ENCODE measurements at regions not wholly inside any gene's neighbourhood (a gene's known extent, or its start where the extent isn't known, plus 50 kb on each side); places are given as distances from the start of the nearest gene placed in this dataset.

GRCh38 chr17:62866471-62866870, 58.4 kb upstream of the MARCHF10 start:
- no peaks in the 10 kb centered on the region for H3K9me1 ChIP-seq (ENCODE audit: control insufficient read depth, insufficient read depth, low read length)
- FAIRE-seq, result no peak
- ATAC-seq, result no peak
- H3K9ac ChIP-seq (ENCODE audit: insufficient read depth in 1 of 2, low read depth in 2 of 2, low read length in 2 of 2), result no peak overlapping the region
- H3K4me1 ChIP-seq (replicated peaks in 1 of 2; ENCODE audit: control insufficient read depth in 2 of 2, insufficient read depth in 2 of 2, low read length in 2 of 2), result no peaks in the 10 kb centered on the region
- H3K9me3 ChIP-seq (replicated peaks; ENCODE audit: control insufficient read depth, insufficient read depth, low read depth, low read length), result no peaks in the 10 kb centered on the region
- H3K27me3 ChIP-seq (ENCODE audit: control insufficient read depth in 2 of 2, insufficient read depth in 2 of 2, low read length in 2 of 2), result peaks cover 19 to 35% of the 10 kb centered on the region in 2 experiments; a peak in 4 of 5 replicates
- ChIA-PET POLR2A (interaction anchor here (1.8 kb wide), 1 partner anchor 10 kb away, joined by 4 read pairs; no protein-coding TSS in a partner anchor), CTCF (ENCODE audit: low intra/inter-chr PET ratio) (no interaction called here)
- 0% methylated on average over 3 of the region's 3 CpGs for WGBS (ENCODE audit: insufficient coverage, low coverage, missing lambda C conversion rate)
- no peak for DNase-seq (ENCODE audit: extremely low read depth in 1 of 4, low spot score in 3 of 4)
- H2AFZ ChIP-seq (ENCODE audit: low read depth, low read length), result no peak overlapping the region
- H4K20me1 ChIP-seq (replicated peaks; ENCODE audit: control insufficient read depth, insufficient read depth, low read length), result no peaks in the 10 kb centered on the region; the same call in 1 of the 2 replicates
- H3K36me3 ChIP-seq (ENCODE audit: control insufficient read depth, insufficient read depth, low read length), result no peaks in the 10 kb centered on the region
- TF ChIP-seq LCOR (CRISPR knock-in tag; IDR thresholded peaks at IDR 0.05) (no peak), ZNF121 (CRISPR knock-in tag; conservative IDR thresholded peaks at IDR 0.05) (no peak), IRF1 (CRISPR knock-in tag; IDR thresholded peaks at IDR 0.05; ENCODE audit: borderline replicate concordance) (no peak), FOXJ2 (tag; IDR thresholded peaks at IDR 0.05) (no peak), BRD4 (IDR thresholded peaks at IDR 0.05) (no peak), ZNF431 (CRISPR knock-in tag; IDR thresholded peaks at IDR 0.05) (no peak), SMAD2 (IDR thresholded peaks at IDR 0.05; ENCODE audit: low read depth, low read length) (no peak), ZNF174 (CRISPR knock-in tag; IDR thresholded peaks at IDR 0.05) (no peak), TFAM (CRISPR knock-in tag; conservative IDR thresholded peaks at IDR 0.05) (no peak), ETV6 (IDR thresholded peaks at IDR 0.05; ENCODE audit: borderline replicate concordance in 1 of 2, low read depth in 2 of 2, low read length in 1 of 2) (no peak), ETV6 (CRISPR knock-in tag; IDR thresholded peaks at IDR 0.05; ENCODE audit: borderline replicate concordance) (no peak), ERF (CRISPR knock-in tag; IDR thresholded peaks at IDR 0.05) (no peak), ZNF197 (CRISPR knock-in tag; IDR thresholded peaks at IDR 0.05; ENCODE audit: low read depth) (no peak)
- intact Hi-C loops (cut with micrococcal nuclease) (no loop called here), in situ Hi-C loops (cut with MboI) (no loop called here)
- no peak overlapping the region for H3K27ac ChIP-seq (ENCODE audit: extremely low read depth, low read depth, low read length)
- no peaks in the 10 kb centered on the region for H3K79me2 ChIP-seq (ENCODE audit: control insufficient read depth, insufficient read depth, low read length)
- H3K4me3 ChIP-seq, result no peak overlapping the region
- H3K4me2 ChIP-seq (ENCODE audit: insufficient read depth, low read length), result no peak overlapping the region
- no TSS peak for BruUV-seq (replicated peaks)
